22Rv1 (cell line): ENCODE measurements at regions not wholly inside any gene's neighbourhood (a gene's known extent, or its start where the extent isn't known, plus 50 kb on each side); places are given as distances from the start of the nearest gene placed in this dataset.
"Not testable (repeated sequence)": the region's sequence is repeated elsewhere in the genome, so short reads cannot be mapped to it uniquely, and the experiment has no call there.

Experiments used
- ZFX ChIP-seq: fragments of 450-650 bp; IDR thresholded peaks from 2 replicates; pipeline ENCODE4 v1.6.1; 2017; ENCODE audit warnings: antibody characterized with exemption, borderline replicate concordance
- TF ChIP-seq, protein P1 (sequence below): fragments of 450-650 bp; IDR thresholded peaks from 2 replicates; pipeline ENCODE4 v1.5.1; 2017; ENCODE audit warnings: mild to moderate bottlenecking

GRCh38 chr2:87081727-87082126 is 60.1 kb upstream of the PLGLB1 start:
- TF ChIP-seq, protein P1, sequence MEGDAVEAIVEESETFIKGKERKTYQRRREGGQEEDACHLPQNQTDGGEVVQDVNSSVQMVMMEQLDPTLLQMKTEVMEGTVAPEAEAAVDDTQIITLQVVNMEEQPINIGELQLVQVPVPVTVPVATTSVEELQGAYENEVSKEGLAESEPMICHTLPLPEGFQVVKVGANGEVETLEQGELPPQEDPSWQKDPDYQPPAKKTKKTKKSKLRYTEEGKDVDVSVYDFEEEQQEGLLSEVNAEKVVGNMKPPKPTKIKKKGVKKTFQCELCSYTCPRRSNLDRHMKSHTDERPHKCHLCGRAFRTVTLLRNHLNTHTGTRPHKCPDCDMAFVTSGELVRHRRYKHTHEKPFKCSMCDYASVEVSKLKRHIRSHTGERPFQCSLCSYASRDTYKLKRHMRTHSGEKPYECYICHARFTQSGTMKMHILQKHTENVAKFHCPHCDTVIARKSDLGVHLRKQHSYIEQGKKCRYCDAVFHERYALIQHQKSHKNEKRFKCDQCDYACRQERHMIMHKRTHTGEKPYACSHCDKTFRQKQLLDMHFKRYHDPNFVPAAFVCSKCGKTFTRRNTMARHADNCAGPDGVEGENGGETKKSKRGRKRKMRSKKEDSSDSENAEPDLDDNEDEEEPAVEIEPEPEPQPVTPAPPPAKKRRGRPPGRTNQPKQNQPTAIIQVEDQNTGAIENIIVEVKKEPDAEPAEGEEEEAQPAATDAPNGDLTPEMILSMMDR, result not testable (repeated sequence)
- not testable (repeated sequence) for TF ChIP-seq ZFX
